ENCODE measurements at regions not wholly inside any gene's neighbourhood (a gene's known extent, or its start where the extent isn't known, plus 50 kb on each side); places are given as distances from the start of the nearest gene placed in this dataset.

DNA sequence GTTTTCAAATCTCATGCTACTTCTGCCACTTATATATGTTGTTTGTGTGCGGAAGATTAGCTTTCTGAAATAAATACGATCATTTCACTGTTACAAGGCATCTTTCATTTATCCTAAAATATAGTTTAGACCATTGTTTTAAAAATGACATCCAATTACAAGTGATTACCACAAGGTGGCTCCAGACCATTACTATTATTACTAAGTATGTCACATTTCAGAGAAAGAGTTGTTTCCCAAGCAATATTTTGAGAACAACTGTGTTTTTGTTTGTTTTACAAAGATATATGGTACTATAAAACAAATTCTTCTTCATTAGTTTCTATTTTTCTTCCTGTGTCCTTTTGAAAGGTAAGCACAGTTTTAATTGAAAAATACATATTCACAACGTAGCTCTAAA is 136.0 kb upstream of the RAP2B start:
- Histone ChIP-seq H3K27ac (no peak overlapping the region), H3K4me3 (no peak overlapping the region), H3K36me3 (no peaks in the 10 kb centered on the region), H3K9me3 (no peaks in the 10 kb centered on the region), H3K27me3 (no peaks in the 10 kb centered on the region), H3K4me1 (peaks cover 0 to 12% (median 4%) of the 10 kb centered on the region in 4 donors)
- WGBS, 5 donors: 44 to 53% (median 47%) methylated on average over 3 of the region's 3 CpGs
- TF ChIP-seq POLR2AphosphoS5 (IDR thresholded peaks at IDR 0.05) (no peak), POLR2A (IDR thresholded peaks at IDR 0.05) (no peak), EP300 (IDR thresholded peaks at IDR 0.05) (no peak)
- TF ChIP-seq, protein P1, sequence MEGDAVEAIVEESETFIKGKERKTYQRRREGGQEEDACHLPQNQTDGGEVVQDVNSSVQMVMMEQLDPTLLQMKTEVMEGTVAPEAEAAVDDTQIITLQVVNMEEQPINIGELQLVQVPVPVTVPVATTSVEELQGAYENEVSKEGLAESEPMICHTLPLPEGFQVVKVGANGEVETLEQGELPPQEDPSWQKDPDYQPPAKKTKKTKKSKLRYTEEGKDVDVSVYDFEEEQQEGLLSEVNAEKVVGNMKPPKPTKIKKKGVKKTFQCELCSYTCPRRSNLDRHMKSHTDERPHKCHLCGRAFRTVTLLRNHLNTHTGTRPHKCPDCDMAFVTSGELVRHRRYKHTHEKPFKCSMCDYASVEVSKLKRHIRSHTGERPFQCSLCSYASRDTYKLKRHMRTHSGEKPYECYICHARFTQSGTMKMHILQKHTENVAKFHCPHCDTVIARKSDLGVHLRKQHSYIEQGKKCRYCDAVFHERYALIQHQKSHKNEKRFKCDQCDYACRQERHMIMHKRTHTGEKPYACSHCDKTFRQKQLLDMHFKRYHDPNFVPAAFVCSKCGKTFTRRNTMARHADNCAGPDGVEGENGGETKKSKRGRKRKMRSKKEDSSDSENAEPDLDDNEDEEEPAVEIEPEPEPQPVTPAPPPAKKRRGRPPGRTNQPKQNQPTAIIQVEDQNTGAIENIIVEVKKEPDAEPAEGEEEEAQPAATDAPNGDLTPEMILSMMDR (IDR thresholded peaks at IDR 0.05): peak in 4 of 7 experiments; percentile 3 to 55 (median 38)
- peak in 1 of 2 donors; percentile 53 for DNase-seq
- intact Hi-C loops (cut with DNase I; ENCODE audit: low total_unique reads): loop anchor here (5.0 kb wide), 1 partner anchor 741 kb away; no protein-coding TSS in a partner anchor

DNA sequence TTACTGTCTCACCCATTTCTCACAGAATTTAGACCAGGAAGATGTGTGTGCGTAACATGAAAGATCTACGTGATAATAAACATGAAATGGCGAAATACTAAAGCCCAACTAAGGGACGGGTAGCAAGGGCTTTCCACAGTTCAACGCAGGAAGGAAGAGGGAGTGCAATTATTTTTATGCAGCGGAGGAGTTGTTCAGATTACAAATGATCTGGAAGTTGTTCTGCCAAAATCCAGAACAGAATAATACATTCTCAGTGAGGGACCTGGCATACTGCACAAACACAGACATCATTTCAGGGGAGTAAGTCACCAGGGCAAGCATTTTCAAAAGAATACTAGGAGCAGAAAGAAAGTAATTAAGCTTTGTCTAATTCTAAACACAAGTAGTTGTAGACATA is 133.6 kb upstream of the RAP2B start:
- 41 to 58% (median 55%) methylated on average over 6 of the region's 6 CpGs for WGBS, 5 donors
- peak in 1 of 2 donors; percentile 32 for DNase-seq
- Histone ChIP-seq H3K4me3 (no peak overlapping the region), H3K27me3 (no peaks in the 10 kb centered on the region), H3K9me3 (no peaks in the 10 kb centered on the region), H3K27ac (no peak overlapping the region), H3K36me3 (no peaks in the 10 kb centered on the region), H3K4me1 (peaks cover 0 to 12% (median 4%) of the 10 kb centered on the region in 4 donors)
- TF ChIP-seq EP300 (IDR thresholded peaks at IDR 0.05) (no peak), POLR2A (IDR thresholded peaks at IDR 0.05) (no peak), POLR2AphosphoS5 (IDR thresholded peaks at IDR 0.05) (peak in 1 of 3 donors; percentile 27)
- intact Hi-C loops (cut with DNase I; ENCODE audit: low total_unique reads): loop anchor here (5.0 kb wide), 1 partner anchor 739 kb away; no protein-coding TSS in a partner anchor

DNA sequence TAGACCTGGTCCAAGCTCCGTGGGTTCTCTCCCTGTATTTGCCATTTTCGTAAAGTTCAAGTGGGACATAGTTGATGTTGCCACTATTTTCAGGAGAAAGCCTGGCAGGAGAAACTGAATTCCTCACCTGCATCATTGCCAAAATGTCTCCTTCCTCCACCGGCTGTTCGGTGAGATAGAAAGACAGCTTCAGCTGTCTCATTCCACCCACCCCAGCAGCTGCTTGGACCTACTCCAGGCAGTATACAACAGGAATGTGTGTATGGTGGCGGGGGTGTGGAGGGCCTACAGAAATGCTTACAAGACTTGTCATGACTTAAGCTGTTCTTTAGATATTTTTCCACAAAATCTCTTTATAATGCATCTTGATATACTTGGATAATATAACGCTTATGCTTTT is 132.7 kb upstream of the RAP2B start:
- 57 to 71% (median 63%) methylated on average over 6 of the region's 6 CpGs for WGBS, 5 donors
- intact Hi-C loops (cut with DNase I; ENCODE audit: low total_unique reads): loop anchor here (5.0 kb wide), 1 partner anchor 738 kb away; no protein-coding TSS in a partner anchor
- Histone ChIP-seq H3K4me3 (no peak overlapping the region), H3K4me1 (peaks cover 0 to 12% (median 4%) of the 10 kb centered on the region in 4 donors), H3K27me3 (no peaks in the 10 kb centered on the region), H3K27ac (no peak overlapping the region), H3K36me3 (no peaks in the 10 kb centered on the region), H3K9me3 (no peaks in the 10 kb centered on the region)
- TF ChIP-seq, protein P1 (IDR thresholded peaks at IDR 0.05): no peak
- no peak for TF ChIP-seq POLR2A (IDR thresholded peaks at IDR 0.05)
- no peak for TF ChIP-seq POLR2AphosphoS5 (IDR thresholded peaks at IDR 0.05)
- no peak for TF ChIP-seq EP300 (IDR thresholded peaks at IDR 0.05)
- peak in 1 of 2 donors; percentile 49 for DNase-seq

DNA sequence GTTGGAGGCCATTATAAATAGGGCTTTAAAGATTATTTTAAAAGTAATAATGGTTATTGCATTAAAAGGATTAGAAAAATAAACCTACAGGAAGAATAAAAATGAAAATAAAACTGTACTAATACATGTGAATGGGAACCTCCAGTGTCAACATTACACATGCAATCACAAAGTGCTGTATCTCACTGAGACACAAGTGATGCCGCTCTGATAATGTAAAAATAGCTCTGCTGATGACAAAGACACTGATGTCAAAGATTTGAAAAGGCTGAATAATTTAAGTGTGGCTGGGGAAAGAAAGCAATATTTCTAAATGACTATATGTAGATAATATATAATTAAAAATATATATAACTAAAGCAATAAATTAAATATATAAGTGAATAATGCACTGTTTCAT is 129.1 kb upstream of the RAP2B start:
- no peak overlapping the region for H3K27ac ChIP-seq
- WGBS, 5 donors: 34 to 75% (median 55%) methylated on average over 1 of the region's 1 CpG
- H3K4me3 ChIP-seq: no peak overlapping the region
- intact Hi-C loops (cut with DNase I; ENCODE audit: low total_unique reads): no loop called here
- TF ChIP-seq, protein P1 (IDR thresholded peaks at IDR 0.05): no peak
- TF ChIP-seq EP300 (IDR thresholded peaks at IDR 0.05): no peak
- no peak for TF ChIP-seq POLR2AphosphoS5 (IDR thresholded peaks at IDR 0.05)
- TF ChIP-seq POLR2A (IDR thresholded peaks at IDR 0.05): no peak
- DNase-seq: no peak
- H3K4me1 ChIP-seq: peaks cover 0 to 7% (median 1%) of the 10 kb centered on the region in 4 donors
- H3K27me3 ChIP-seq: no peaks in the 10 kb centered on the region
- no peaks in the 10 kb centered on the region for H3K36me3 ChIP-seq
- H3K9me3 ChIP-seq: no peaks in the 10 kb centered on the region

DNA sequence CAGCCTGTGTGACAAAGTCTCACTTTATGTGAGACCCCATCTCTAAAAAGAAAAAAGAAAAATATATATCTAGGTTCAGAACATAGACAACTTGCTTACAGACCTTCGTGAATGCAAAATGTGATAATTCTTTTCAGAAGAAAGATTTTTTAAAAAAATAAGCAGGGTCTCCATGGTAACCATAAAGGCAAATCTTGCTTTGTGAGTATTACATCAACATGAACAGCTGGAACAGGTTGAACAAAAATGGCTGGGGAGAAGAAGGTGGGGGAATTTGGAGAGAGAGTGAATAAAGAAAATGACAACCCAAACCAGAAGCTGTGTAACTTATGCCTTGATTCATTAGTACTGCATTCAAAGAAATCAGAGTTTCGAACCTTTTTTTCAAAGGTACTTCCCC is 125.2 kb upstream of the RAP2B start:
- Histone ChIP-seq H3K27ac (no peak overlapping the region), H3K27me3 (no peaks in the 10 kb centered on the region), H3K9me3 (no peaks in the 10 kb centered on the region), H3K4me1 (peaks cover 0 to 4% (median 0%) of the 10 kb centered on the region in 4 donors), H3K36me3 (no peaks in the 10 kb centered on the region), H3K4me3 (no peak overlapping the region)
- intact Hi-C loops (cut with DNase I; ENCODE audit: low total_unique reads): no loop called here
- no peak for TF ChIP-seq POLR2AphosphoS5 (IDR thresholded peaks at IDR 0.05)
- no peak for TF ChIP-seq EP300 (IDR thresholded peaks at IDR 0.05)
- no peak for TF ChIP-seq POLR2A (IDR thresholded peaks at IDR 0.05)
- TF ChIP-seq, protein P1 (IDR thresholded peaks at IDR 0.05): no peak
- DNase-seq: no peak
- 82 to 87% (median 84%) methylated on average over 2 of the region's 2 CpGs for WGBS, 5 donors
